ENCODE measurements at regions not wholly inside any gene's neighbourhood (a gene's known extent, or its start where the extent isn't known, plus 50 kb on each side); places are given as distances from the start of the nearest gene placed in this dataset.

DNA sequence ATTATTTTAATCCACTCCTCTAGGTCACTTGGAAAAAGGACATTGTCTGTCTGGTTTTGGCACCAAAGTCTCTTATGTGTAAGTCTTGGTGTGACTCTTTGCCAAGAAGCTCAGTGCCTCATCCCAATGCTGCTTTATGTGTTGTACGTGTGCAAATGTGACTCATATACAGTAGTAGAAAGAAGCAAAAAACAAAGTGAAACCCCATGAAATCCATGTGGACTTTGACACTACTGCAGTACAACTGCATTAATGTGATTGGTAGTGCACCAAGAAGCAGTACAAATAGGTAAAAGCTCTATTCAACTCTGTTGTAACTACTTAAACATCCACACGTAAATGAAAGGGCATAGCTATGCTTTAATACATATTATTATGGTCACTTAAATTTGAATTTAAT, 59.6 kb upstream of the EIF1AY start:
- H2BK20ac ChIP-seq (ENCODE audit: low read length) = no peak overlapping the region

More for the DNA sequence above, 59.6 kb upstream of the EIF1AY start:
- Histone ChIP-seq H2AK5ac (ENCODE audit: low read depth, low read length) (no peak overlapping the region), H3K14ac (ENCODE audit: insufficient read length) (no peak overlapping the region), H3K36me3 (ENCODE audit: control insufficient read depth in 2 of 4, insufficient read depth in 4 of 4, low read length in 3 of 4) (no peaks in the 10 kb centered on the region), H3K23me2 (ENCODE audit: low read depth, low read length) (no peaks in the 10 kb centered on the region), H4K91ac (replicated peaks; ENCODE audit: insufficient read length, low read length) (no peak overlapping the region), H4K20me1 (replicated peaks in 1 of 2; ENCODE audit: control insufficient read depth in 1 of 2, insufficient read depth in 2 of 2, low read length in 2 of 2) (no peaks in the 10 kb centered on the region), H3K4ac (replicated peaks; ENCODE audit: insufficient read length, low read depth, low read length) (no peak overlapping the region), H3K79me1 (ENCODE audit: low read depth, low read length) (no peaks in the 10 kb centered on the region), H3K18ac (ENCODE audit: extremely low read depth, low read length) (no peak overlapping the region), H4K8ac (ENCODE audit: extremely low read depth, insufficient read depth, low read length) (no peak overlapping the region), H2BK12ac (ENCODE audit: low read depth, low read length) (no peak overlapping the region), H2AFZ (ENCODE audit: low read length) (no peak overlapping the region), H3K4me3 (ENCODE audit: extremely low read depth in 1 of 4, insufficient read depth in 2 of 4, low read depth in 3 of 4, low read length in 4 of 4) (no peak overlapping the region), H2BK15ac (ENCODE audit: low read length) (no peak overlapping the region), H4K5ac (ENCODE audit: insufficient read length, low read depth, low read length) (no peak overlapping the region), H3K9ac (replicated peaks in 1 of 4; ENCODE audit: extremely low read depth in 1 of 4, low read depth in 3 of 4, low read length in 3 of 4) (no peak overlapping the region), H3K27ac (ENCODE audit: low read depth, low read length) (no peak overlapping the region), H3K4me1 (replicated peaks in 1 of 4; ENCODE audit: control insufficient read depth in 3 of 4, insufficient read depth in 4 of 4, low read length in 3 of 4) (no peaks in the 10 kb centered on the region), H2BK5ac (ENCODE audit: low read depth, low read length) (no peak overlapping the region), H3K4me2 (ENCODE audit: insufficient read depth in 1 of 2, low read depth in 2 of 2, low read length in 2 of 2) (no peak overlapping the region), H2BK120ac (replicated peaks; ENCODE audit: low read depth, low read length) (no peak overlapping the region), H3K9me3 (ENCODE audit: insufficient read depth in 2 of 2, low read depth in 1 of 2, low read length in 1 of 2) (peaks cover 25 to 51% of the 10 kb centered on the region in 2 experiments; a peak in 3 of 4 replicates), H3K56ac (replicated peaks; ENCODE audit: insufficient read length, low read depth, low read length) (no peak overlapping the region), H3K23ac (ENCODE audit: insufficient read length) (no peak overlapping the region), H3K79me2 (ENCODE audit: control insufficient read depth in 1 of 2, insufficient read depth in 2 of 2, low read length in 2 of 2) (no peaks in the 10 kb centered on the region), H3K27me3 (replicated peaks in 1 of 4; ENCODE audit: control insufficient read depth in 3 of 4, extremely low read depth in 1 of 4, insufficient read depth in 3 of 4, low read length in 3 of 4) (no peaks in the 10 kb centered on the region)
- no peak for FAIRE-seq
- ChIA-PET POLR2A (ENCODE audit: partially characterized antibody) (no interaction called here), CTCF (ENCODE audit: partially characterized antibody) (no interaction called here)
- TF ChIP-seq FOSL1 (IDR thresholded peaks at IDR 0.05; ENCODE audit: insufficient read depth, low read depth, low read length) (no peak), EZH2 (IDR thresholded peaks at IDR 0.05; ENCODE audit: low read depth, low read length, severe bottlenecking) (no peak), RNF2 (IDR thresholded peaks at IDR 0.05; ENCODE audit: borderline replicate concordance, low read depth, low read length, missing control alignments, poor library complexity, severe bottlenecking) (no peak), NANOG (IDR thresholded peaks at IDR 0.05; ENCODE audit: insufficient read depth, low read depth, low read length, poor library complexity, severe bottlenecking) (no peak)
- 67% methylated on average over 2 of the region's 2 CpGs; no CpG with 5 or more reads in 1 of the 2 experiments for WGBS, 2 experiments (ENCODE audit: extremely low coverage in 1 of 2, insufficient coverage in 1 of 2, insufficient read length in 1 of 2, insufficient replicate concordance in 2 of 2, low coverage in 1 of 2, low lambda C conversion rate in 2 of 2, missing lambda C conversion rate in 1 of 2)
- DNase-seq (ENCODE audit: low read depth in 1 of 2, low spot score in 2 of 2) = no peak

Data from H1 (cell line).